Activated CD8-positive, alpha-beta memory T cell treated with anti-CD3 and anti-CD28 coated beads for 36 hours (primary cell): ENCODE measurements at regions not wholly inside any gene's neighbourhood (a gene's known extent, or its start where the extent isn't known, plus 50 kb on each side); places are given as distances from the start of the nearest gene placed in this dataset.
"Not testable (repeated sequence)": the region's sequence is repeated elsewhere in the genome, so short reads cannot be mapped to it uniquely, and the experiment has no call there.

ENCODE experiments used
- CTCF ChIA-PET: fragments of 350-600 bp; sonication (Branson Sonifier 250); formaldehyde crosslinking; loops from one replicate; lab custom pipeline; 2021; ENCODE audit warnings: antibody characterized with exemption; lab: Charles Lee
- POLR2A ChIA-PET: fragments of 350-600 bp; sonication (Branson Sonifier 250); formaldehyde crosslinking; loops from one replicate; lab custom pipeline; 2021; ENCODE audit warnings: antibody characterized with exemption; lab: Charles Lee

GRCh38 chr6:60392969-60393368 lies 1893.1 kb downstream of the KHDRBS2 start:
- CTCF ChIA-PET, POLR2A ChIA-PET: not testable (repeated sequence)

DNA sequence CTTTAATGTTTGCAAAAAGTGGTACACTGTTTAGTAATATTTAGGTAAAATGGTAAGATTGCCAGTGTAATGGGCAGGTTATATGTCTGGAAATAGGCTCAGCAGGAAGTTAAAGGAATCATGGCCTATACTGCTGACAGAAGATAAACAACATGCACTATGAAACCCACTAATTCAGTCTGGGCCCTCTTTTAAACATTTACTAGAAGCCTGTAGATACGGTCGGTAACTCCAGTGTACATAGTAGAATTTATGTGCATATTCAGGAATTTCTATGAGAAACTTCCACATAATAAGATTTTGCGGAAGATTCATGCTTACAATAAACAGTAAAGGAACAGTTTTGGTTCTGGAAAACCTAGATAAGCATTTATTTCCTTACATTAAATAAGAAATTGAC lies 1896.9 kb downstream of the KHDRBS2 start:
- POLR2A ChIA-PET, CTCF ChIA-PET: not testable (repeated sequence)

GRCh38 chr6:60384614-60385013 lies 1901.4 kb downstream of the KHDRBS2 start:
- POLR2A ChIA-PET, result not testable (repeated sequence)
- CTCF ChIA-PET, result interaction anchor here (0.7 kb wide), 1 partner anchor 1637 kb away, joined by 3 read pairs; no protein-coding TSS in a partner anchor

DNA sequence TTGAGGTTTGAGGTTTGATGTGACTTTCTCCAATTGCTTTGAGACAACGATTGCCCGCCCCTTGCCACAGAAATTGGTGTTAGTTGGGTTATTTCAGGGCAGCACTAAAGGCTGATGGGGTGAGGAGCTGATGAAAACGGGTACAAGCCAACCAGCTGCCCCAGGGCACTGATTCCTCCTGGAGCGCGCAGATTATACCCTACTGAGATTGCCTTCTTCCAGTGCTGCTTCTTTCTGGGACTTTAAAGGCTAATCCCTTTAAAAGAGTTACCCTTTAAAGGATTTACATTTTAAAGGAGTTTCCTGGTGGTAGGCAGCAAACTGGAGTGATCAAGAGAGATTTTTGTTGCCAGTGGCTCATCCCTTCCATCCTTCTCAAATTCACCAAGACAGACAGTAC lies 1903.3 kb downstream of the KHDRBS2 start:
- CTCF ChIA-PET, POLR2A ChIA-PET: not testable (repeated sequence)

DNA sequence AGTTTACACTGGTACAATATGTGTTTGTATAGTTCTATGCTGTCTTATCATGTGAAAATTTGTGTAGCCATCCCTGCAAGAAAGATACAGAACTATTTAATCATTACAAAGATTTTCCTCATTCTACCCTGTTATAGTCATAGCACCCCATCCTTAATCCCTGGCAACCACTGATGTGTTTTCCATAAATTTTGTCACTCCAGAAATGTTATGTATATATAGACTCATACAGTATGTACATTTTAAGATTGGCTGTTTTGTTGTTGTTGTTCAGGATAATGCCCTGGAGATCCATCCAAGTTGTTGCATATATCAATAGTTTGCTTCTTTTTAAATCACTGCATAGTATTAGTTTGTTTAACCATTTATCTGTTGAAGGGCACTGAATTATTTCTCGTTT lies 1911.9 kb downstream of the KHDRBS2 start:
- CTCF ChIA-PET, POLR2A ChIA-PET: not testable (repeated sequence)

- CTCF ChIA-PET, POLR2A ChIA-PET: not testable (repeated sequence)
These were observed 1918.2 kb downstream of the KHDRBS2 start for GRCh38 chr6:60367800-60368199.

DNA sequence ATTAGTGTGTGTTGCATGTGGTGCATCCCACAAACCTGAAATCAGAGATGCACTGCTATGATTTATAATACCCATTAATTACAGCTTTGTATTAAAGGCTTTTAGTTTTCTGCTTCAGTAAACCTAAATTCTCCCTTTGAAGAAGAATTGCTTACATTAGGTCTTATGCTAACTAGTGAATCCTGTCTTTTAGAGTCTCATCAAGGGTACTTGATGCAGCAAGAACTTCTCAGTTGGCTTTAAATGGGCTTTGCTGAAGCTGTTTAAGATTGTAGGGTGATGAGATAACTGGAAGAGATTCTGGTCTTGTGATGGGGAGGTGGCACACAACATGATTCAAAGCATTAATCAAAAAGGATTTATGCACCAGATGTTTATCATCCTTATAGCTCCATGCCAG lies 1920.1 kb downstream of the KHDRBS2 start:
- POLR2A ChIA-PET, result not testable (repeated sequence)

DNA sequence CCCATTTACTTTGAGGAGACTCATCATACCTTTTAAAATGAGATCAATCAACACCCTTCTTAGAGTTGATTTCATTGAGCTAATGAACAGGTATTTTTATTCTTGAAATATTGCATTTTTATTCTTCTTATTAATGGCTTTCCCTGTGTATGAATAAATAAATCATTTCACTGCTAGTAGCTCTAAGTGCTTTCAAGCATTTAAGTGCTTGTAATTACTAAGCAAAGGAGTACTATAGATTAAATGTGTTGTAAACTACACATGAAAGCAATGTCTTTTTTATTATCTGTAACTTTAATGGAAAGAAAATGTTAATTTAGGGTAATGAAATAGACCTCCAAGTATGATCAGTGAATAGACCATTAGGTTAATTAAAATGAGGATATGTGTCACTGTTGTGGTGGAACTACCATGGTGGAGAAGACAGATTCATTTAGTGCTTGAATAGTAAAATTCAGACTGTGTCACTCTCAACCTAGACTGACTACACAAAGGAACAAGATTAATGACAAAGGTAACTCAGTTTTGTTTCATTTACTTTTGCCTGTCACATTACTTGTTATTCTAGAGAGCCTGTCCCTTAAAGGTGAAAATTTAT lies 1943.5 kb downstream of the KHDRBS2 start:
- POLR2A ChIA-PET, CTCF ChIA-PET: not testable (repeated sequence)

More for the DNA sequence above, 1920.1 kb downstream of the KHDRBS2 start:
- CTCF ChIA-PET, result not testable (repeated sequence)

- POLR2A ChIA-PET, CTCF ChIA-PET: not testable (repeated sequence)
These were observed 1947.5 kb downstream of the KHDRBS2 start for GRCh38 chr6:60338328-60339071.

GRCh38 chr6:60335124-60335523 lies 1950.9 kb downstream of the KHDRBS2 start:
- CTCF ChIA-PET, result not testable (repeated sequence)

DNA sequence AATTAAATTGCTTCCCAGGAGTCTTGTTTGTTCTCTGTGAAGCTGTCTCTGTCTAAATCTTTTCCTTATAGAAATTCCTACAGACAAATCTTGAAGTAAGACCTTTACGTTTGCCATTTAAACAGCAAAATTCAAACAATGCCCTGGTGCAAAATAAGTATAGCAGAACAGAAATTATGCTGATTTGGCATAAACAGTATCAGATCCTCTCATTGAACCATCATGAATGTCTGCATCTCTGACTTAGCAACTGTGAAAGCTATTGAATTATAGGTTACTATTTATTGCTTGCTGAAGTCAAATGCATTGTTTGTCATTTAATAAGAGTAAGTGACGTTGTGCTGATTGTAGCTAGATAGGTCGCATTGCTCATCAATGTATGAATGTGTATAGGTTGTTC lies 1952.3 kb downstream of the KHDRBS2 start:
- POLR2A ChIA-PET, CTCF ChIA-PET: not testable (repeated sequence)

More at GRCh38 chr6:60335124-60335523, 1950.9 kb downstream of the KHDRBS2 start:
- POLR2A ChIA-PET, result not testable (repeated sequence)

GRCh38 chr6:60308939-60309338 lies 1977.1 kb downstream of the KHDRBS2 start:
- CTCF ChIA-PET, POLR2A ChIA-PET: not testable (repeated sequence)
